GM23338 (cell line): ENCODE measurements at regions not wholly inside any gene's neighbourhood (a gene's known extent, or its start where the extent isn't known, plus 50 kb on each side); places are given as distances from the start of the nearest gene placed in this dataset.
A peak's percentile ranks its signal among the peaks of the same experiment; 100 is the strongest.

Experiments used
- ATAC-seq: fragments of 200-7000 bp; cut with Tn5 transposase; 3 replicates; pipeline ENCODE4 v1.9.1; 2020
- DNase-seq: peaks from one replicate; pipeline ENCODE4 v3.0.0-alpha.2; 2015; ENCODE audit warnings: low spot score
- H2AFZ ChIP-seq: fragments of 200-600 bp; sonication (generic); 2 replicates; pipeline ENCODE4 v1.8.0; 2016; ENCODE audit warnings: antibody characterized with exemption, mild to moderate bottlenecking, moderate library complexity
- H3F3A ChIP-seq: fragments of 200-600 bp; sonication (generic); replicated peaks from 2 replicates; pipeline ENCODE4 v1.8.0; 2017; ENCODE audit warnings: antibody characterized with exemption, mixed run types, low read depth
- H3K27ac ChIP-seq: fragments of 200-600 bp; sonication (generic); 2 replicates; pipeline ENCODE4 v1.6.1; 2016; ENCODE audit warnings: low read depth
- H3K27me3 ChIP-seq: fragments of 200-600 bp; sonication (generic); 2 replicates; pipeline ENCODE4 v1.8.0; 2016; ENCODE audit warnings: mild to moderate bottlenecking, mixed run types, moderate library complexity; ENCODE audit not compliant: insufficient read depth
- H3K36me3 ChIP-seq: fragments of 200-600 bp; sonication (generic); 2 replicates; pipeline ENCODE4 v1.8.0; 2016; ENCODE audit warnings: mild to moderate bottlenecking; ENCODE audit not compliant: insufficient read depth
- H3K4me1 ChIP-seq: fragments of 200-600 bp; sonication (generic); 2 replicates; pipeline ENCODE4 v1.8.0; 2016; ENCODE audit warnings: mild to moderate bottlenecking, moderate library complexity; ENCODE audit not compliant: insufficient read depth
- H3K4me2 ChIP-seq: fragments of 200-600 bp; sonication (generic); 2 replicates; pipeline ENCODE4 v1.7.1; 2017; ENCODE audit warnings: mixed run types
- H3K4me3 ChIP-seq: fragments of 200-600 bp; sonication (generic); 2 replicates; pipeline ENCODE4 v1.6.1; 2016; ENCODE audit warnings: mixed run types
- H3K79me2 ChIP-seq: fragments of 200-600 bp; sonication (generic); replicated peaks from 2 replicates; pipeline ENCODE4 v1.8.0; 2017; ENCODE audit warnings: mild to moderate bottlenecking; ENCODE audit not compliant: insufficient read depth
- H3K9me2 ChIP-seq: fragments of 200-600 bp; sonication (generic); 2 replicates; pipeline ENCODE4 v1.8.0; 2017; ENCODE audit not compliant: insufficient read depth
- H4K20me1 ChIP-seq: fragments of 200-600 bp; sonication (generic); replicated peaks from 2 replicates; pipeline ENCODE4 v1.8.0; 2017; ENCODE audit warnings: mild to moderate bottlenecking; ENCODE audit not compliant: insufficient read depth
- H3K27ac Mint-ChIP-seq: 2 replicates; pipeline ENCODE4 v1.8.0; 2020; ENCODE audit warnings: inconsistent platforms, mild to moderate bottlenecking, moderate library complexity, mixed read lengths
- H3K27me3 Mint-ChIP-seq: 3 replicates; pipeline ENCODE4 v1.8.0; 2022; ENCODE audit warnings: low read depth, mild to moderate bottlenecking, moderate library complexity, mixed read lengths, inconsistent platforms; ENCODE audit not compliant: insufficient read depth, poor library complexity
- H3K36me3 Mint-ChIP-seq: 3 replicates; pipeline ENCODE4 v1.8.0; 2021; ENCODE audit warnings: low read depth, mild to moderate bottlenecking, inconsistent platforms, moderate library complexity, mixed read lengths
- H3K4me1 Mint-ChIP-seq: 3 replicates; pipeline ENCODE4 v1.8.0; 2020; ENCODE audit warnings: mild to moderate bottlenecking, inconsistent platforms, mixed read lengths
- H3K4me3 Mint-ChIP-seq: 3 replicates; pipeline ENCODE4 v1.8.0; 2021; ENCODE audit warnings: moderate library complexity, mild to moderate bottlenecking, inconsistent platforms, mixed read lengths
- H3K9me3 Mint-ChIP-seq: 3 replicates; pipeline ENCODE4 v1.8.0; 2020; ENCODE audit warnings: moderate library complexity, mild to moderate bottlenecking, inconsistent platforms, mixed read lengths
- CREB1 ChIP-seq: fragments of 250-450 bp; sonication (Bioruptor Pico); IDR thresholded peaks from 2 replicates; pipeline ENCODE4 v1.5.0; 2020; ENCODE audit warnings: low read depth, mild to moderate bottlenecking, moderate library complexity
- CTCF ChIP-seq, 2 experiments: fragments of 200-600 bp in 1 of 2; sonication (generic) in 1 of 2; conservative IDR thresholded peaks; 2 replicates each; pipeline versions ENCODE4 v1.5.1 to v1.6.1; 2016 to 2017; ENCODE audit warnings: antibody characterized with exemption in 2 of 2, low read depth in 2 of 2, mild to moderate bottlenecking in 2 of 2, moderate library complexity in 1 of 2
- EZH2 ChIP-seq: fragments of 200-600 bp; sonication (generic); IDR thresholded peaks from one replicate; pipeline ENCODE4 v1.8.0; 2017; ENCODE audit warnings: antibody characterized with exemption, mild to moderate bottlenecking, low read depth; ENCODE audit not compliant: unreplicated experiment
- EZH2phosphoT487 ChIP-seq: fragments of 200-600 bp; sonication (generic); IDR thresholded peaks from one replicate; pipeline ENCODE4 v1.8.1; 2018; ENCODE audit warnings: antibody characterized with exemption; ENCODE audit not compliant: unreplicated experiment
- JUNB ChIP-seq: IDR thresholded peaks from one replicate; pipeline ENCODE4 v1.6.1; 2016; ENCODE audit warnings: antibody characterized with exemption; ENCODE audit not compliant: unreplicated experiment
- NANOG ChIP-seq: IDR thresholded peaks from 2 replicates; pipeline ENCODE4 v1.6.1; 2016; ENCODE audit warnings: antibody characterized with exemption, borderline replicate concordance
- POLR2AphosphoS5 ChIP-seq: IDR thresholded peaks from 2 replicates; pipeline ENCODE4 v1.6.1; 2016; ENCODE audit warnings: antibody characterized with exemption, low read depth
- ZNF331 ChIP-seq: fragments of 250-450 bp; sonication (Bioruptor Pico); IDR thresholded peaks from 2 replicates; pipeline ENCODE4 v1.5.0; 2020; ENCODE audit warnings: low read depth, mild to moderate bottlenecking, moderate library complexity
- ZNF462 ChIP-seq: fragments of 250-450 bp; sonication (Bioruptor Pico); IDR thresholded peaks from 2 replicates; pipeline ENCODE4 v1.5.0; 2020; ENCODE audit warnings: mild to moderate bottlenecking, moderate library complexity

DNA sequence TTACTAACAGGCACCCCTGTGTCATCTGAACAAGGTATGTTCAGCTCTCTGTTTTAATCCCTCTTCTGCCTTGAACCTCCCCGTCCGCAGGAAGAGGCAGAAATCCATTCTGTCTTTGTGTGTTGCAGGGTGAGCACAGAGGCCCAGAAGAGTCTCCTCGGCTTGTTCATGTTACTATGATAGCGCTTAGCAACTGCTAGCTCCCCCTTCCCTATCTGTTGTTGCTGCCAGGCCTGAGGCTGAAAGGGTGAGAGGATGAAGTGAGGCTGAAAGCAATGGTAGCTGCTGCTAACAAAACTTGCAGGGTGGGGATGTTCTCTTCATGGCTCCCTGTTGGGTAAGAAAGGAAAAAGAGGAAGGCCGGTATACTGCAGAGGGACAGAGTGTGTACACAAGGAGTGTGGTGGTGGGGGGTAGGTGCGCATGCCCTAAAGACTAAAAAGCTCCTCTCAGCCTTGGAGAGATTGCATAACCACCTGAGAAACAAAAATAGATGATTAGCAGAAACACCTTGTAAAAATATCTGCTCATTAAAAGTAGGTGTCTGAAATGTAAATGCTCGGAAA is 55.2 kb upstream of the CITED2 start:
- Histone ChIP-seq H3K36me3 (no peaks in the 10 kb centered on the region), H3K9me2 (no peaks in the 10 kb centered on the region; the same call in 1 of the 2 replicates), H3K4me2 (no peak overlapping the region), H3F3A (no peaks in the 10 kb centered on the region), H3K79me2 (no peaks in the 10 kb centered on the region), H3K4me1 (peaks cover 11% of the 10 kb centered on the region), H2AFZ (peak overlapping the region; percentile 72), H3K4me3 (no peak overlapping the region), H3K27ac (no peak overlapping the region), H4K20me1 (no peaks in the 10 kb centered on the region), H3K27me3 (no peaks in the 10 kb centered on the region)
- H3K36me3 Mint-ChIP-seq = no peaks in the 10 kb centered on the region
- H3K27me3 Mint-ChIP-seq = peaks cover 4% of the 10 kb centered on the region
- TF ChIP-seq CREB1 (CRISPR knock-in tag) = no peak
- TF ChIP-seq CTCF (conservative IDR thresholded peaks at IDR 0.05; ENCODE audit: low read depth in 2 of 2) = no peak
- TF ChIP-seq EZH2 = no peak
- TF ChIP-seq ZNF331 (CRISPR knock-in tag) = no peak
- no peak for TF ChIP-seq POLR2AphosphoS5
- TF ChIP-seq EZH2phosphoT487 = no peak
- no peak for TF ChIP-seq JUNB
- TF ChIP-seq NANOG = no peak
- no peak for TF ChIP-seq ZNF462 (CRISPR knock-in tag)
- H3K4me3 Mint-ChIP-seq = no peak overlapping the region
- peaks cover 4% of the 10 kb centered on the region; the same call in 1 of the 3 replicates for H3K9me3 Mint-ChIP-seq
- peaks cover 14% of the 10 kb centered on the region; the same call in 2 of the 3 replicates for H3K4me1 Mint-ChIP-seq
- H3K27ac Mint-ChIP-seq = no peak overlapping the region
- no peak for ATAC-seq
- DNase-seq = no peak
